Thyroid gland (tissue), 4 donors: ENCODE measurements at regions not wholly inside any gene's neighbourhood (a gene's known extent, or its start where the extent isn't known, plus 50 kb on each side); places are given as distances from the start of the nearest gene placed in this dataset.

Experiments
- POLR2A ChIP-seq, 2 donors: fragments of 450-650 bp; IDR thresholded peaks; one replicate each; pipeline ENCODE4 v1.6.1; 2017; ENCODE audit warnings: antibody characterized with exemption in 2 of 2, mild to moderate bottlenecking in 2 of 2, moderate library complexity in 1 of 2
- TF ChIP-seq, protein P1 (sequence below), 6 experiments: fragments of 200-600 bp in 3 of 6; fragments of 450-650 bp in 3 of 6; sonication (generic) in 3 of 6; IDR thresholded peaks; one replicate each; pipeline ENCODE4 v1.5.1; 2016 to 2019; ENCODE audit warnings: antibody characterized with exemption in 6 of 6, mild to moderate bottlenecking in 2 of 6, inconsistent platforms in 1 of 6, moderate library complexity in 1 of 6

DNA sequence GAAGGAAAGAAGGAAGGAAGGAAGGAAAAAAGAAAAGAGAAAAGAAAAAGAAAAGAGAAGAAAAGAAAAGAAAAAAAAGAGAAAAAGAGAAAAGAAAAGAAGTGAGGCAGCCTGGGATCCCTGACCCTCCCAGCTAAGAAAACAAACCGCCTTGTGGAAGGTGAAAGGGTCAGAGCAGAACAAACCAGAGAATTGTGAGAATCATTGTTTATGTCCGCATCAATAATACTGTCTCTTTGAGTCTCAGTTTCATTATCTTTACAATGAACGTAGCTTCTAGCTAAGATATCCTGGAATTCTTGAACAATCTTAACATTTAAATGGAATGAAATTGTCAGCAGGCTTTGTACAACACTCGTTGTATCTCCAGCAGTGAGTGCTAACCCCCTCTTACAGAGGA, 66.4 kb upstream of the SERP2 start:
- no peak for TF ChIP-seq POLR2A (IDR thresholded peaks at IDR 0.05)
- TF ChIP-seq, protein P1, sequence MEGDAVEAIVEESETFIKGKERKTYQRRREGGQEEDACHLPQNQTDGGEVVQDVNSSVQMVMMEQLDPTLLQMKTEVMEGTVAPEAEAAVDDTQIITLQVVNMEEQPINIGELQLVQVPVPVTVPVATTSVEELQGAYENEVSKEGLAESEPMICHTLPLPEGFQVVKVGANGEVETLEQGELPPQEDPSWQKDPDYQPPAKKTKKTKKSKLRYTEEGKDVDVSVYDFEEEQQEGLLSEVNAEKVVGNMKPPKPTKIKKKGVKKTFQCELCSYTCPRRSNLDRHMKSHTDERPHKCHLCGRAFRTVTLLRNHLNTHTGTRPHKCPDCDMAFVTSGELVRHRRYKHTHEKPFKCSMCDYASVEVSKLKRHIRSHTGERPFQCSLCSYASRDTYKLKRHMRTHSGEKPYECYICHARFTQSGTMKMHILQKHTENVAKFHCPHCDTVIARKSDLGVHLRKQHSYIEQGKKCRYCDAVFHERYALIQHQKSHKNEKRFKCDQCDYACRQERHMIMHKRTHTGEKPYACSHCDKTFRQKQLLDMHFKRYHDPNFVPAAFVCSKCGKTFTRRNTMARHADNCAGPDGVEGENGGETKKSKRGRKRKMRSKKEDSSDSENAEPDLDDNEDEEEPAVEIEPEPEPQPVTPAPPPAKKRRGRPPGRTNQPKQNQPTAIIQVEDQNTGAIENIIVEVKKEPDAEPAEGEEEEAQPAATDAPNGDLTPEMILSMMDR (IDR thresholded peaks at IDR 0.05), result no peak
